ENCODE measurements at regions not wholly inside any gene's neighbourhood (a gene's known extent, or its start where the extent isn't known, plus 50 kb on each side); places are given as distances from the start of the nearest gene placed in this dataset.

DNA sequence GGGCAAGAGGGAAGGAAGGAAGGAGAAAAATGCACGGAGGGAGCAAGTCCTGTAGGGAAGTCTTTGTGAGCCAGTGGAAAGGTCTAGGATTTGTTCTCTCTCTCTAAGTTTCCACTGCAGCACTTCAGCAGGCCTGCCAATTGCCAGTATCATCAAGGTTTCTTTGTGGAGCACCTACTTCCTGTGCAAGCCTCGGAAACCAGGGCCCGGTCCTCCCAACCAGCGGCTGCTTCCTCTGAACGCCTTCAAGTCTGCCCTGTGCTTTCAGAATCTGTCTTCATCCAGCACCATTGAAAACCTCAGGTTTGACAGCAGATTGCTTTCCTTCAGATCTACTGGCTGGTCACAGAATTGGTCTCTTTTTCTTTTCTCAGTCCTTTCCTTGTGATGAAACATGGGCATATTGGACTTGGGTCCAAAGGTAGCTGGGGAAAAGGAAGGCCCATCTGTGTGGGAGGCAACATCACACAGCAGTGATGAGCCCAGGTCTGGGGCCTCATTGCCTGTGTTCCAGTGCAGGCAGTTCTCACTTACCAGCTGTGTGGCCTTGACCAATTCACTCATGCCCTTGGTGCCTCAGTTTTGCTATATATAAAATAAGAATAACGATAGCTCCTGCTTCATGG is 144.5 kb downstream of the SEC16B start:
- TF ChIP-seq, protein P1, sequence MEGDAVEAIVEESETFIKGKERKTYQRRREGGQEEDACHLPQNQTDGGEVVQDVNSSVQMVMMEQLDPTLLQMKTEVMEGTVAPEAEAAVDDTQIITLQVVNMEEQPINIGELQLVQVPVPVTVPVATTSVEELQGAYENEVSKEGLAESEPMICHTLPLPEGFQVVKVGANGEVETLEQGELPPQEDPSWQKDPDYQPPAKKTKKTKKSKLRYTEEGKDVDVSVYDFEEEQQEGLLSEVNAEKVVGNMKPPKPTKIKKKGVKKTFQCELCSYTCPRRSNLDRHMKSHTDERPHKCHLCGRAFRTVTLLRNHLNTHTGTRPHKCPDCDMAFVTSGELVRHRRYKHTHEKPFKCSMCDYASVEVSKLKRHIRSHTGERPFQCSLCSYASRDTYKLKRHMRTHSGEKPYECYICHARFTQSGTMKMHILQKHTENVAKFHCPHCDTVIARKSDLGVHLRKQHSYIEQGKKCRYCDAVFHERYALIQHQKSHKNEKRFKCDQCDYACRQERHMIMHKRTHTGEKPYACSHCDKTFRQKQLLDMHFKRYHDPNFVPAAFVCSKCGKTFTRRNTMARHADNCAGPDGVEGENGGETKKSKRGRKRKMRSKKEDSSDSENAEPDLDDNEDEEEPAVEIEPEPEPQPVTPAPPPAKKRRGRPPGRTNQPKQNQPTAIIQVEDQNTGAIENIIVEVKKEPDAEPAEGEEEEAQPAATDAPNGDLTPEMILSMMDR (IDR thresholded peaks at IDR 0.05): no peak
- no peak for DNase-seq
- H3K4me3 Mint-ChIP-seq: no peak overlapping the region
- no peak overlapping the region for H3K27ac Mint-ChIP-seq
- H3K27me3 Mint-ChIP-seq (ENCODE audit: insufficient read depth): peaks cover 7% of the 10 kb centered on the region
- H3K4me1 Mint-ChIP-seq (ENCODE audit: low read depth): no peaks in the 10 kb centered on the region
- no peaks in the 10 kb centered on the region for H3K9me3 Mint-ChIP-seq
- H3K36me3 Mint-ChIP-seq (ENCODE audit: low read depth): no peaks in the 10 kb centered on the region

DNA sequence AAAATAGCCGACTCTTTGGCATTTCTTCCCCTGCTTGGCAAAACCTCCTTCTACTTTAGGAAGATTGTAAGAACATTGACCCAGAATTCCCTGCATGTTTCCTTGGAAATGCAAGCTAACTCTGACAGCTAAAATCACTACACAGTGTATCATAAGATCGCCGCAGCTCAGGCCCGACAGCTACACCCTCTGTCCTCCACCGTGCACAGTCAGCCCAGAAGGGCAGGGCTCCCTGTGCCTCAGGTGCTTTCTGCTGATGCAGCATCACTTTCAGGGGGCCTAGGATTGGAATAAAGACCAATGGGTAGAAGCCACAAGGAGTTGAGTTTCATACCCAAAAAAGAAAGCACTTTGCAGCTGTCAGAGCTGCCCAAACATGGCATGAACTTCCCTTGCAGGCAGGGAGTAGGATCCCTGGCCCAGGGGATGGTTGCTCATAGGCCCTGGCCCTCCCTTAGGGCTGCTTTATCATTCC is 145.3 kb downstream of the SEC16B start:
- no peak overlapping the region for H3K4me3 Mint-ChIP-seq
- no peaks in the 10 kb centered on the region for H3K36me3 Mint-ChIP-seq (ENCODE audit: low read depth)
- TF ChIP-seq, protein P1 (IDR thresholded peaks at IDR 0.05): no peak
- H3K27me3 Mint-ChIP-seq (ENCODE audit: insufficient read depth): peaks cover 7% of the 10 kb centered on the region
- no peak for DNase-seq
- H3K9me3 Mint-ChIP-seq: no peaks in the 10 kb centered on the region
- H3K27ac Mint-ChIP-seq: no peak overlapping the region
- H3K4me1 Mint-ChIP-seq (ENCODE audit: low read depth): no peaks in the 10 kb centered on the region

GRCh38 chr1:177820213-177820612 is 149.6 kb downstream of the SEC16B start:
- no peaks in the 10 kb centered on the region for H3K9me3 Mint-ChIP-seq
- DNase-seq: no peak
- H3K4me3 Mint-ChIP-seq: no peak overlapping the region
- peaks cover 9% of the 10 kb centered on the region for H3K27me3 Mint-ChIP-seq (ENCODE audit: insufficient read depth)
- no peak overlapping the region for H3K27ac Mint-ChIP-seq
- TF ChIP-seq, protein P1 (IDR thresholded peaks at IDR 0.05): no peak
- no peaks in the 10 kb centered on the region for H3K4me1 Mint-ChIP-seq (ENCODE audit: low read depth)
- no peaks in the 10 kb centered on the region for H3K36me3 Mint-ChIP-seq (ENCODE audit: low read depth)

GRCh38 chr1:177817937-177818875 is 151.7 kb downstream of the SEC16B start:
- Mint-ChIP-seq H3K4me3 (no peak overlapping the region), H3K27me3 (ENCODE audit: insufficient read depth) (peaks cover 9% of the 10 kb centered on the region), H3K27ac (no peak overlapping the region), H3K4me1 (ENCODE audit: low read depth) (no peaks in the 10 kb centered on the region), H3K36me3 (ENCODE audit: low read depth) (no peaks in the 10 kb centered on the region), H3K9me3 (no peaks in the 10 kb centered on the region)
- TF ChIP-seq, protein P1 (IDR thresholded peaks at IDR 0.05): no peak
- no peak for DNase-seq

DNA sequence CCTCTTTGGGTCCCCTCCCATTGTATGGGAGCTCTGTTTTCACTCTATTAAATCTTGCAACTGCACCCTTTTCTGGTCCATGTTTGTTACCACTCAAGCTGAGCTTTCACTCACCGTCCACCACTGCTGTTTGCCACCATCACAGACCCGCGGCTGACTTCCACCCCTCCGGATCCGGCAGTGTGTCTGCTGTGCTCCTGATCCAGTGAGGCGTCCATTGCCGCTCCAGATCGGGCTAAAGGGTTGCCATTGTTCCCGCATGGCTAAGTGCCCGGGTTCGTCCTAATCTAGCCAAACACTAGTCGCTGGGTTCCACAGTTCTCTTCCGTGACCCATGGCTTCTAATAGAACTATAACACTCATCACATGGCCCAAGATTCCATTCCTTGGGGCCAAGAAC is 157.2 kb downstream of the SEC16B start:
- peaks cover 3% of the 10 kb centered on the region; the same call in 1 of the 2 replicates for H3K9me3 Mint-ChIP-seq
- no peak overlapping the region for H3K4me3 Mint-ChIP-seq
- TF ChIP-seq, protein P1 (IDR thresholded peaks at IDR 0.05): no peak
- H3K27ac Mint-ChIP-seq: no peak overlapping the region
- no peaks in the 10 kb centered on the region for H3K4me1 Mint-ChIP-seq (ENCODE audit: low read depth)
- H3K27me3 Mint-ChIP-seq (ENCODE audit: insufficient read depth): peaks cover 4% of the 10 kb centered on the region
- H3K36me3 Mint-ChIP-seq (ENCODE audit: low read depth): no peaks in the 10 kb centered on the region
- DNase-seq: no peak
